ENCODE measurements at regions not wholly inside any gene's neighbourhood (a gene's known extent, or its start where the extent isn't known, plus 50 kb on each side); places are given as distances from the start of the nearest gene placed in this dataset.

DNA sequence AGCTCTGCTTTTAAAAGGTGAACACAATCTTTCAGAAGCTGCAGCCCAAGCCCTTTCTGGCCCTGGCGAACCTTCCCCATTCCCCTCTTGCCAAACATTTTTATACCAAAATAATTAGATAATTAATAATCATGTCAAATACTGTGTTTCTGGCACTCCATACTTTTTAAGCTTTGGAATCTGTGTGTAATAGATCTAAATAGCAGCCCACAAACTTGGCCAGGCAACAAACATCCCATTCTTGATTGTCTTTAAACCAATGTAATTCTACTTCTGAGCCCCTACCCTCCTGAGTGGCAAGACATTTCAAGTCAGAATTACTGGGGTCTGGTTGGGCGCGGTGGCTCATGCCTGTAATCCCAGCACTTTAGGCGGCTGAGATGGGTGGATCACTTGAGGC lies 137.7 kb downstream of the NAV1 start:
- H3K27me3 ChIP-seq (ENCODE audit: control insufficient read depth, insufficient read depth, low read length) = peaks cover 2% of the 10 kb centered on the region
- no peak overlapping the region for H3K4me3 ChIP-seq (ENCODE audit: low read depth, low read length)
- TF ChIP-seq CTCF (IDR thresholded peaks at IDR 0.05; ENCODE audit: insufficient read depth, low read length, severe bottlenecking) = no peak
- no peak for FAIRE-seq
- DNase-seq (ENCODE audit: low read depth) = no peak
- H3K36me3 ChIP-seq (ENCODE audit: control insufficient read depth, insufficient read depth, low read length) = no peaks in the 10 kb centered on the region

- FAIRE-seq = no peak
Observed at GRCh38 chr1:201678264-201679101, 139.6 kb downstream of the NAV1 start.

DNA sequence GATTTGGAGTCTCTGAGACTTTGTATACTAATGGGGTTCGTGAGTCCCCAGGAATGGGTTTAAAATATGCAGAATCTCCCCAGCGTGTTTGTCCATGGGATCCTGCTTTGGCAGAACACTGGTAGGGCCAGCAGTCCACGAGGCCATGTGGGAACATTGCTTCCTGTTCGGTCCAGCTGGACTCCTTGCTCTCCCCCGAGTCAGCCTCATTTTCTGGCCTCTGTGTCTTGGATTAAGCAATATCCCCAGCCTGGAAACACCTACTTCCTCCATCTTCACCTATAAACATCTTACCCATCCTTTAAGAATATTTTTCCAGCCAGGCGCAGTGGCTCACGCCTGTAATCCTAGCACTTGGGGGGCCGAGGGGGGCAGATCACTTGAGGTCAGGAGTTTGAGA lies 142.4 kb downstream of the NAV1 start:
- Histone ChIP-seq H3K36me3 (ENCODE audit: control insufficient read depth, insufficient read depth, low read length) (no peaks in the 10 kb centered on the region), H3K27me3 (ENCODE audit: control insufficient read depth, insufficient read depth, low read length) (peaks cover 2% of the 10 kb centered on the region), H3K4me3 (ENCODE audit: low read depth, low read length) (no peak overlapping the region)
- FAIRE-seq = no peak
- TF ChIP-seq CTCF (IDR thresholded peaks at IDR 0.05; ENCODE audit: insufficient read depth, low read length, severe bottlenecking) = no peak
- DNase-seq (ENCODE audit: low read depth) = no peak

More at GRCh38 chr1:201678264-201679101, 139.6 kb downstream of the NAV1 start:
- Histone ChIP-seq H3K27me3 (ENCODE audit: control insufficient read depth, insufficient read depth, low read length) (peaks cover 2% of the 10 kb centered on the region), H3K36me3 (ENCODE audit: control insufficient read depth, insufficient read depth, low read length) (no peaks in the 10 kb centered on the region), H3K4me3 (ENCODE audit: low read depth, low read length) (no peak overlapping the region)
- no peak for DNase-seq (ENCODE audit: low read depth)
- no peak for TF ChIP-seq CTCF (IDR thresholded peaks at IDR 0.05; ENCODE audit: insufficient read depth, low read length, severe bottlenecking)

DNA sequence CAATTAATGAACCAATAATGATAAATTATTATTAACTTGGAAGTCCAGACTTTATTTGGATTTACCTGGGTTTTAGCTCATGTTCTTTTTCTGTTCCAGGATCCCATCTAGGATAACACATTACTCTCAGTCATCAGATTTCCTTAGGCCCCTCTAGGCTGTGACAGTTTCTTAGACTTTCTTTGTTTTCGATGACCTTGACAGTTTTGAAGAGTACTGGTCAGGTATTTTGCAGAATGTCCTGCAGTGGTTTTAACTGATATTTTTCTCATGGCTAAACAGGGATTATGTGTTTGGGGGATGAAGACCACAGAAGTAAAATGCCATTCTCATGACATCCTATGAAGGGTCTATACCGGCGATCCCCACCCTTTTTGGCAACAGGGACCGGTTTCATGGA lies 144.0 kb downstream of the NAV1 start:
- H3K36me3 ChIP-seq (ENCODE audit: control insufficient read depth, insufficient read depth, low read length) = no peaks in the 10 kb centered on the region
- H3K27me3 ChIP-seq (ENCODE audit: control insufficient read depth, insufficient read depth, low read length) = peaks cover 2% of the 10 kb centered on the region
- FAIRE-seq = no peak
- DNase-seq (ENCODE audit: low read depth) = no peak
- TF ChIP-seq CTCF (IDR thresholded peaks at IDR 0.05; ENCODE audit: insufficient read depth, low read length, severe bottlenecking) = no peak
- H3K4me3 ChIP-seq (ENCODE audit: low read depth, low read length) = no peak overlapping the region

- TF ChIP-seq CTCF (IDR thresholded peaks at IDR 0.05; ENCODE audit: insufficient read depth, low read length, severe bottlenecking) = no peak
- DNase-seq (ENCODE audit: low read depth) (no peak), FAIRE-seq (no peak)
- Histone ChIP-seq H3K4me3 (ENCODE audit: low read depth, low read length) (no peak overlapping the region), H3K36me3 (ENCODE audit: control insufficient read depth, insufficient read depth, low read length) (no peaks in the 10 kb centered on the region), H3K27me3 (ENCODE audit: control insufficient read depth, insufficient read depth, low read length) (no peaks in the 10 kb centered on the region)
Observed at GRCh38 chr1:201683397-201683796, 144.5 kb downstream of the NAV1 start.

- H3K4me3 ChIP-seq (ENCODE audit: low read depth, low read length) = no peak overlapping the region
- DNase-seq (ENCODE audit: low read depth) (no peak), FAIRE-seq (no peak)
- no peaks in the 10 kb centered on the region for H3K36me3 ChIP-seq (ENCODE audit: control insufficient read depth, insufficient read depth, low read length)
- TF ChIP-seq CTCF (IDR thresholded peaks at IDR 0.05; ENCODE audit: insufficient read depth, low read length, severe bottlenecking) = no peak
- no peaks in the 10 kb centered on the region for H3K27me3 ChIP-seq (ENCODE audit: control insufficient read depth, insufficient read depth, low read length)
Observed at GRCh38 chr1:201685485-201685884, 143.5 kb upstream of the IPO9 start.
